GM23248 (cell line): ENCODE measurements at regions not wholly inside any gene's neighbourhood (a gene's known extent, or its start where the extent isn't known, plus 50 kb on each side); places are given as distances from the start of the nearest gene placed in this dataset.
"Not testable (repeated sequence)": the region's sequence is repeated elsewhere in the genome, so short reads cannot be mapped to it uniquely, and the experiment has no call there.

Experiments used
- DNase-seq: peaks from one replicate; pipeline ENCODE4 v3.0.0-alpha.2; 2015
- H2AFZ ChIP-seq: fragments of 200-600 bp; sonication (generic); 2 replicates; pipeline ENCODE4 v1.6.1; 2016; ENCODE audit warnings: antibody characterized with exemption
- H3F3A ChIP-seq: fragments of 200-600 bp; sonication (generic); 2 replicates; pipeline ENCODE4 v1.6.1; 2016; ENCODE audit warnings: mild to moderate bottlenecking, antibody characterized with exemption, mixed run types; ENCODE audit not compliant: insufficient read depth
- H3K27ac ChIP-seq: fragments of 200-600 bp; sonication (generic); 2 replicates; pipeline ENCODE4 v1.5.1; 2016; ENCODE audit warnings: mild to moderate bottlenecking
- H3K27me3 ChIP-seq: fragments of 200-600 bp; sonication (generic); replicated peaks from 2 replicates; pipeline ENCODE4 v1.6.1; 2016; ENCODE audit warnings: mild to moderate bottlenecking; ENCODE audit not compliant: insufficient read depth
- H3K36me3 ChIP-seq: fragments of 200-600 bp; sonication (generic); 2 replicates; pipeline ENCODE4 v1.6.1; 2016; ENCODE audit warnings: low read depth, mild to moderate bottlenecking
- H3K4me1 ChIP-seq: fragments of 200-600 bp; sonication (generic); 2 replicates; pipeline ENCODE4 v1.6.1; 2016; ENCODE audit warnings: mild to moderate bottlenecking; ENCODE audit not compliant: insufficient read depth
- H3K4me2 ChIP-seq: fragments of 200-600 bp; sonication (generic); one replicate; pipeline ENCODE4 v1.6.1; 2016; ENCODE audit warnings: mild to moderate bottlenecking; ENCODE audit not compliant: unreplicated experiment
- H3K4me3 ChIP-seq: fragments of 200-600 bp; sonication (generic); 2 replicates; pipeline ENCODE4 v1.5.1; 2016; ENCODE audit warnings: mild to moderate bottlenecking
- H3K79me2 ChIP-seq: fragments of 200-600 bp; sonication (generic); 2 replicates; pipeline ENCODE4 v1.6.1; 2016; ENCODE audit warnings: mild to moderate bottlenecking; ENCODE audit not compliant: insufficient read depth
- H3K9ac ChIP-seq: fragments of 200-600 bp; sonication (generic); 2 replicates; pipeline ENCODE4 v1.6.1; 2016; ENCODE audit warnings: mild to moderate bottlenecking
- H3K9me2 ChIP-seq: fragments of 200-600 bp; sonication (generic); 2 replicates; pipeline ENCODE4 v1.6.1; 2016; ENCODE audit warnings: mixed run types, mild to moderate bottlenecking, moderate library complexity; ENCODE audit not compliant: insufficient read depth
- H3K9me3 ChIP-seq: fragments of 200-600 bp; sonication (generic); one replicate; pipeline ENCODE4 v1.6.1; 2017; ENCODE audit warnings: low read depth
- H4K20me1 ChIP-seq: fragments of 200-600 bp; sonication (generic); 2 replicates; pipeline ENCODE4 v1.6.0; 2016; ENCODE audit not compliant: insufficient read depth
- EZH2 ChIP-seq: fragments of 200-600 bp; sonication (generic); IDR thresholded peaks from 2 replicates; pipeline ENCODE4 v1.6.1; 2018; ENCODE audit warnings: antibody characterized with exemption, mild to moderate bottlenecking; ENCODE audit not compliant: insufficient read depth, poor library complexity, severe bottlenecking
- EZH2phosphoT487 ChIP-seq: fragments of 200-600 bp; sonication (generic); IDR thresholded peaks from 2 replicates; pipeline ENCODE4 v1.6.1; 2018; ENCODE audit warnings: antibody characterized with exemption, moderate library complexity, mild to moderate bottlenecking, low read depth; ENCODE audit not compliant: insufficient read depth
- WGBS, 2 experiments: methylation state at CpG; one replicate each; pipeline ENCODE4 v1.1.6; 2015 to 2017; ENCODE audit warnings: low lambda C conversion rate in 2 of 2, low coverage in 1 of 2; ENCODE audit errors: missing lambda C conversion rate in 2 of 2; 5-methylcytosine and 5-hydroxymethylcytosine counted together
- in situ Hi-C: fragments of 300-500 bp; cut with MboI; formaldehyde crosslinking; loops from 2 replicates; pipeline ENCODE4 v1.15.0; 2020

- H4K20me1 ChIP-seq: no peaks in the 10 kb centered on the region
- 39 to 41% methylated on average over 12 of the region's 12 CpGs for WGBS, 2 experiments
- H3F3A ChIP-seq: no peaks in the 10 kb centered on the region
- peaks cover 21% of the 10 kb centered on the region for H3K4me1 ChIP-seq
- no peaks in the 10 kb centered on the region for H3K36me3 ChIP-seq
- no peaks in the 10 kb centered on the region for H3K9me3 ChIP-seq
- in situ Hi-C loops: no loop called here
- no peaks in the 10 kb centered on the region for H3K9me2 ChIP-seq
- DNase-seq: peak; percentile 87
- no peak overlapping the region for H3K4me3 ChIP-seq
- no peak overlapping the region for H3K9ac ChIP-seq
- TF ChIP-seq EZH2phosphoT487 (no peak), EZH2 (no peak)
- no peaks in the 10 kb centered on the region for H3K79me2 ChIP-seq
- peak overlapping the region; percentile 65 for H2AFZ ChIP-seq
- no peak overlapping the region for H3K4me2 ChIP-seq
- H3K27ac ChIP-seq: no peak overlapping the region
- H3K27me3 ChIP-seq: no peaks in the 10 kb centered on the region
Measured at GRCh38 chr12:59113831-59114615, 193.7 kb upstream of the LRIG3 start.

GRCh38 chr12:59111851-59112250, 191.5 kb upstream of the LRIG3 start:
- peak overlapping the region; percentile 45; the same call in 1 of the 2 replicates for H2AFZ ChIP-seq
- no peaks in the 10 kb centered on the region for H3K36me3 ChIP-seq
- 51 to 58% methylated on average over 3 of the region's 3 CpGs for WGBS, 2 experiments
- no peak for DNase-seq
- no peak overlapping the region for H3K4me3 ChIP-seq
- H3K9me2 ChIP-seq: no peaks in the 10 kb centered on the region
- no peak for TF ChIP-seq EZH2phosphoT487
- no peak for TF ChIP-seq EZH2
- peaks cover 20% of the 10 kb centered on the region for H3K4me1 ChIP-seq
- no peaks in the 10 kb centered on the region for H3F3A ChIP-seq
- H3K9ac ChIP-seq: no peak overlapping the region
- no peaks in the 10 kb centered on the region for H3K9me3 ChIP-seq
- H3K4me2 ChIP-seq: no peak overlapping the region
- no peaks in the 10 kb centered on the region for H4K20me1 ChIP-seq
- in situ Hi-C loops: no loop called here
- H3K79me2 ChIP-seq: no peaks in the 10 kb centered on the region
- no peak overlapping the region for H3K27ac ChIP-seq
- H3K27me3 ChIP-seq: no peaks in the 10 kb centered on the region

- H3K4me1 ChIP-seq, H3K79me2 ChIP-seq, H3F3A ChIP-seq, H3K9me3 ChIP-seq, H4K20me1 ChIP-seq, DNase-seq, H3K9ac ChIP-seq, H2AFZ ChIP-seq, H3K4me3 ChIP-seq, H3K9me2 ChIP-seq, H3K36me3 ChIP-seq, H3K4me2 ChIP-seq, H3K27me3 ChIP-seq, H3K27ac ChIP-seq, in situ Hi-C loops: not testable (repeated sequence)
- WGBS, 2 experiments: 82 to 85% methylated on average over 8 of the region's 8 CpGs
Measured at GRCh38 chr12:59108516-59108915, 188.2 kb upstream of the LRIG3 start.

- no peaks in the 10 kb centered on the region for H4K20me1 ChIP-seq
- no peak overlapping the region for H3K9ac ChIP-seq
- no peak overlapping the region for H2AFZ ChIP-seq
- H3K4me1 ChIP-seq: no peaks in the 10 kb centered on the region; the same call in 1 of the 2 replicates
- no peak overlapping the region for H3K4me3 ChIP-seq
- no peak overlapping the region for H3K27ac ChIP-seq
- no peak for DNase-seq
- no peaks in the 10 kb centered on the region for H3K27me3 ChIP-seq
- no peaks in the 10 kb centered on the region for H3K9me2 ChIP-seq
- H3K9me3 ChIP-seq: no peaks in the 10 kb centered on the region
- H3K79me2 ChIP-seq: no peaks in the 10 kb centered on the region
- TF ChIP-seq EZH2phosphoT487 (no peak), EZH2 (no peak)
- in situ Hi-C loops: no loop called here
- no peaks in the 10 kb centered on the region for H3F3A ChIP-seq
- H3K4me2 ChIP-seq: no peak overlapping the region
- H3K36me3 ChIP-seq: no peaks in the 10 kb centered on the region
- WGBS, 2 experiments: 82 to 87% methylated on average over 4 of the region's 4 CpGs
Measured at GRCh38 chr12:59100585-59100984, 180.3 kb upstream of the LRIG3 start.

GRCh38 chr12:59097876-59098275, 177.6 kb upstream of the LRIG3 start:
- DNase-seq: no peak
- no peaks in the 10 kb centered on the region for H3K9me3 ChIP-seq
- no peaks in the 10 kb centered on the region for H3K9me2 ChIP-seq
- H4K20me1 ChIP-seq: no peaks in the 10 kb centered on the region
- no peaks in the 10 kb centered on the region for H3K79me2 ChIP-seq
- in situ Hi-C loops: loop anchor here (25.0 kb wide), 2 partner anchors 561 to 1111 kb away; no protein-coding TSS in a partner anchor
- no peak overlapping the region for H2AFZ ChIP-seq
- H3K4me3 ChIP-seq: no peak overlapping the region
- H3K4me2 ChIP-seq: no peak overlapping the region
- peaks cover 6% of the 10 kb centered on the region; the same call in 1 of the 2 replicates for H3F3A ChIP-seq
- peaks cover 10% of the 10 kb centered on the region for H3K4me1 ChIP-seq
- no peak for TF ChIP-seq EZH2phosphoT487
- TF ChIP-seq EZH2: no peak
- WGBS, 2 experiments: 85 to 88% methylated on average over 1 of the region's 1 CpG
- H3K27me3 ChIP-seq: no peaks in the 10 kb centered on the region
- H3K27ac ChIP-seq: no peak overlapping the region
- H3K9ac ChIP-seq: no peak overlapping the region
- H3K36me3 ChIP-seq: no peaks in the 10 kb centered on the region
